ENCODE measurements at regions not wholly inside any gene's neighbourhood (a gene's known extent, or its start where the extent isn't known, plus 50 kb on each side); places are given as distances from the start of the nearest gene placed in this dataset.

- TF ChIP-seq CTCF (IDR thresholded peaks at IDR 0.05), result no peak
- no peak for TF ChIP-seq POLR2A (IDR thresholded peaks at IDR 0.05)
Observed at GRCh38 chr16:35310999-35311398, 1851.6 kb downstream of the TP53TG3F start.

Data from adrenal gland (tissue), 5 donors.